ENCODE measurements at regions not wholly inside any gene's neighbourhood (a gene's known extent, or its start where the extent isn't known, plus 50 kb on each side); places are given as distances from the start of the nearest gene placed in this dataset.

GRCh38 chr3:104992676-104993075 lies 374.0 kb upstream of the ALCAM start:
- no peak for DNase-seq (ENCODE audit: low spot score)

- DNase-seq (ENCODE audit: low spot score) = no peak
Observed at GRCh38 chr3:105006164-105006563, 360.5 kb upstream of the ALCAM start.

GRCh38 chr3:105013657-105014056 lies 353.1 kb upstream of the ALCAM start:
- DNase-seq (ENCODE audit: low spot score) = no peak

- no peak for DNase-seq (ENCODE audit: low spot score)
Observed at GRCh38 chr3:105014631-105015030, 352.1 kb upstream of the ALCAM start.

GRCh38 chr3:105022813-105023212 lies 343.9 kb upstream of the ALCAM start:
- no peak for DNase-seq (ENCODE audit: low spot score)

GRCh38 chr3:105030211-105030610 lies 336.5 kb upstream of the ALCAM start:
- DNase-seq (ENCODE audit: low spot score) = no peak

GRCh38 chr3:105032541-105032940 lies 334.2 kb upstream of the ALCAM start:
- DNase-seq (ENCODE audit: low spot score) = no peak

GRCh38 chr3:105033081-105033480 lies 333.6 kb upstream of the ALCAM start:
- no peak for DNase-seq (ENCODE audit: low spot score)

- no peak for DNase-seq (ENCODE audit: low spot score)
Observed at GRCh38 chr3:105039004-105039403, 327.7 kb upstream of the ALCAM start.

GRCh38 chr3:105040026-105040622 lies 326.6 kb upstream of the ALCAM start:
- no peak for DNase-seq (ENCODE audit: low spot score)

- no peak for DNase-seq (ENCODE audit: low spot score)
Observed at GRCh38 chr3:105042586-105042985, 324.1 kb upstream of the ALCAM start.

- DNase-seq (ENCODE audit: low spot score) = no peak
Observed at GRCh38 chr3:105051111-105051510, 315.6 kb upstream of the ALCAM start.

- DNase-seq (ENCODE audit: low spot score) = no peak
Observed at GRCh38 chr3:105051972-105052371, 314.7 kb upstream of the ALCAM start.

- no peak for DNase-seq (ENCODE audit: low spot score)
Observed at GRCh38 chr3:105062853-105063252, 303.9 kb upstream of the ALCAM start.

GRCh38 chr3:105065895-105066839 lies 300.5 kb upstream of the ALCAM start:
- DNase-seq (ENCODE audit: low spot score) = no peak

GRCh38 chr3:105067361-105067760 lies 299.3 kb upstream of the ALCAM start:
- DNase-seq (ENCODE audit: low spot score) = no peak

- DNase-seq (ENCODE audit: low spot score) = no peak
Observed at GRCh38 chr3:105077060-105077822, 289.5 kb upstream of the ALCAM start.

- no peak for DNase-seq (ENCODE audit: low spot score)
Observed at GRCh38 chr3:105083945-105084344, 282.8 kb upstream of the ALCAM start.

GRCh38 chr3:105085506-105085905 lies 281.2 kb upstream of the ALCAM start:
- peak; percentile 79 for DNase-seq (ENCODE audit: low spot score)

- DNase-seq (ENCODE audit: low spot score) = peak; percentile 27
Observed at GRCh38 chr3:105093371-105094252, 273.1 kb upstream of the ALCAM start.

GRCh38 chr3:105094588-105094987 lies 272.1 kb upstream of the ALCAM start:
- DNase-seq (ENCODE audit: low spot score) = no peak

- DNase-seq (ENCODE audit: low spot score) = no peak
Observed at GRCh38 chr3:105096071-105096470, 270.6 kb upstream of the ALCAM start.
